ENCODE measurements at regions not wholly inside any gene's neighbourhood (a gene's known extent, or its start where the extent isn't known, plus 50 kb on each side); places are given as distances from the start of the nearest gene placed in this dataset.

DNA sequence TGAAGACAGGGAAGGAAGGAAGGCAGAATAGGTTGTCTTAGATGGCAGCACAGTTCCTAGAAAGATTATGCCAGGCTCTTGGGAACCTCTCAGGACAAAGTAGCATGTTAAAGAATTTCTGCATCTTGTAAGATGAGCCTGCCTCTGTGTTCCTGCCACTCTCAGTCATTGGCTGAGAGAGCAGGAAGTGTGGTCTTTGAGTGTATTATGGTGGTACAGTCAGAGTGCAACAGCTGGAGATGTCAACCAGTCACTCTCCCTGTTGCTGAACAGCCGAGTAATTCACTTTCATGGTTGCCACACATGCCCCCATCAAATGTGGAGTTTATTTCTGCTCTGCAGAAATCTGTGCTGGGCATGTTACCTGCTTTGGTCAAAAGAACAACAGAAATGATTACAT is 659.6 kb upstream of the RIOK2 start:
- TF ChIP-seq, protein P1, sequence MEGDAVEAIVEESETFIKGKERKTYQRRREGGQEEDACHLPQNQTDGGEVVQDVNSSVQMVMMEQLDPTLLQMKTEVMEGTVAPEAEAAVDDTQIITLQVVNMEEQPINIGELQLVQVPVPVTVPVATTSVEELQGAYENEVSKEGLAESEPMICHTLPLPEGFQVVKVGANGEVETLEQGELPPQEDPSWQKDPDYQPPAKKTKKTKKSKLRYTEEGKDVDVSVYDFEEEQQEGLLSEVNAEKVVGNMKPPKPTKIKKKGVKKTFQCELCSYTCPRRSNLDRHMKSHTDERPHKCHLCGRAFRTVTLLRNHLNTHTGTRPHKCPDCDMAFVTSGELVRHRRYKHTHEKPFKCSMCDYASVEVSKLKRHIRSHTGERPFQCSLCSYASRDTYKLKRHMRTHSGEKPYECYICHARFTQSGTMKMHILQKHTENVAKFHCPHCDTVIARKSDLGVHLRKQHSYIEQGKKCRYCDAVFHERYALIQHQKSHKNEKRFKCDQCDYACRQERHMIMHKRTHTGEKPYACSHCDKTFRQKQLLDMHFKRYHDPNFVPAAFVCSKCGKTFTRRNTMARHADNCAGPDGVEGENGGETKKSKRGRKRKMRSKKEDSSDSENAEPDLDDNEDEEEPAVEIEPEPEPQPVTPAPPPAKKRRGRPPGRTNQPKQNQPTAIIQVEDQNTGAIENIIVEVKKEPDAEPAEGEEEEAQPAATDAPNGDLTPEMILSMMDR (IDR thresholded peaks at IDR 0.05; ENCODE audit: insufficient read depth, low read depth, low read length) = no peak
- no peak for TF ChIP-seq EZH2 (IDR thresholded peaks at IDR 0.05; ENCODE audit: insufficient read depth, low read length)
- H3K27me3 Mint-ChIP-seq (ENCODE audit: low read depth, unreplicated experiment) = no peaks in the 10 kb centered on the region
- FAIRE-seq = no peak

DNA sequence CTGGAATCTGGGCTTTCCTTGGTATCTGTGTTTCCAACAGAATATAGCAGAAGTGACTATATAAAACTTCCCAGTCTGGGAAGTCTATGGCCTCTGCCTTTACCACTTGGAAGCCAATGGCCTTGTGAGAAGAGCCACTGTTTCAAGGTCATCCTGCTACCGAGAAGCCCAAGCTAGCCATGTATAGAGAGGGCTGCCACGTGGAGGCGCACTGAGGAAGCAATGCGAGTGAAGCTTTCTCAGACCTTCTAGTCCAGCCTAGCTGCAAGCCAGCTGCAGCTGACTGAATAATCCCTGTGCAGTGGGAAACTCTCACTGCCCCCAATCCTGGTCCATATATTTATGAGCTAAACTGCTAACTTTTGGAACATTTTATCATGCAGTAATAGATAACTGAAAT is 661.8 kb upstream of the RIOK2 start:
- no peak overlapping the region for H3K27ac ChIP-seq (ENCODE audit: low read depth, low read length)
- DNase-seq (ENCODE audit: low read depth) = no peak
- no peaks in the 10 kb centered on the region for H3K27me3 ChIP-seq (ENCODE audit: insufficient read depth, low read length)
- TF ChIP-seq, protein P1 (IDR thresholded peaks at IDR 0.05; ENCODE audit: insufficient read depth, low read depth, low read length) = no peak
- no peak for TF ChIP-seq EZH2 (IDR thresholded peaks at IDR 0.05; ENCODE audit: insufficient read depth, low read length)
- Mint-ChIP-seq H3K36me3 (ENCODE audit: low read depth, unreplicated experiment) (peaks cover 2% of the 10 kb centered on the region), H3K27ac (ENCODE audit: unreplicated experiment) (no peak overlapping the region), H3K4me1 (ENCODE audit: low read depth, unreplicated experiment) (peaks cover 8% of the 10 kb centered on the region), H3K9me3 (ENCODE audit: unreplicated experiment) (peaks cover 1% of the 10 kb centered on the region), H3K27me3 (ENCODE audit: low read depth, unreplicated experiment) (no peaks in the 10 kb centered on the region), H3K4me3 (ENCODE audit: unreplicated experiment) (no peak overlapping the region)
- no peak overlapping the region for H3K4me3 ChIP-seq (ENCODE audit: insufficient read depth, low read depth, low read length)
- H4K20me1 ChIP-seq (ENCODE audit: insufficient read depth, low read length) = no peaks in the 10 kb centered on the region
- H3K79me2 ChIP-seq (ENCODE audit: insufficient read depth, low read length) = no peaks in the 10 kb centered on the region
- H2AFZ ChIP-seq (ENCODE audit: low read depth, low read length) = no peak overlapping the region
- H3K9ac ChIP-seq (ENCODE audit: low read length) = no peak overlapping the region
- peaks cover 2% of the 10 kb centered on the region for H3K4me1 ChIP-seq (ENCODE audit: insufficient read depth, low read length)
- H3K36me3 ChIP-seq (ENCODE audit: insufficient read depth, low read length) = no peaks in the 10 kb centered on the region
- H3K9me3 ChIP-seq (ENCODE audit: insufficient read depth, low read depth, low read length) = no peaks in the 10 kb centered on the region
- no peak overlapping the region for H3K4me2 ChIP-seq (ENCODE audit: low read length)
- no peak for FAIRE-seq

More for the DNA sequence above, 659.6 kb upstream of the RIOK2 start:
- H4K20me1 ChIP-seq (ENCODE audit: insufficient read depth, low read length) = no peaks in the 10 kb centered on the region
- no peaks in the 10 kb centered on the region for H3K79me2 ChIP-seq (ENCODE audit: insufficient read depth, low read length)
- Mint-ChIP-seq H3K27ac (ENCODE audit: unreplicated experiment) (no peak overlapping the region), H3K4me3 (ENCODE audit: unreplicated experiment) (no peak overlapping the region), H3K36me3 (ENCODE audit: low read depth, unreplicated experiment) (peaks cover 2% of the 10 kb centered on the region), H3K9me3 (ENCODE audit: unreplicated experiment) (peaks cover 1% of the 10 kb centered on the region), H3K4me1 (ENCODE audit: low read depth, unreplicated experiment) (peaks cover 22% of the 10 kb centered on the region)
- no peak overlapping the region for H3K9ac ChIP-seq (ENCODE audit: low read length)
- no peak overlapping the region for H3K4me2 ChIP-seq (ENCODE audit: low read length)
- no peak overlapping the region for H3K27ac ChIP-seq (ENCODE audit: low read depth, low read length)
- peaks cover 20% of the 10 kb centered on the region for H3K4me1 ChIP-seq (ENCODE audit: insufficient read depth, low read length)
- H2AFZ ChIP-seq (ENCODE audit: low read depth, low read length) = no peak overlapping the region
- H3K36me3 ChIP-seq (ENCODE audit: insufficient read depth, low read length) = no peaks in the 10 kb centered on the region
- no peaks in the 10 kb centered on the region for H3K27me3 ChIP-seq (ENCODE audit: insufficient read depth, low read length)
- no peak for DNase-seq (ENCODE audit: low read depth)
- H3K4me3 ChIP-seq (ENCODE audit: insufficient read depth, low read depth, low read length) = no peak overlapping the region
- H3K9me3 ChIP-seq (ENCODE audit: insufficient read depth, low read depth, low read length) = no peaks in the 10 kb centered on the region

DNA sequence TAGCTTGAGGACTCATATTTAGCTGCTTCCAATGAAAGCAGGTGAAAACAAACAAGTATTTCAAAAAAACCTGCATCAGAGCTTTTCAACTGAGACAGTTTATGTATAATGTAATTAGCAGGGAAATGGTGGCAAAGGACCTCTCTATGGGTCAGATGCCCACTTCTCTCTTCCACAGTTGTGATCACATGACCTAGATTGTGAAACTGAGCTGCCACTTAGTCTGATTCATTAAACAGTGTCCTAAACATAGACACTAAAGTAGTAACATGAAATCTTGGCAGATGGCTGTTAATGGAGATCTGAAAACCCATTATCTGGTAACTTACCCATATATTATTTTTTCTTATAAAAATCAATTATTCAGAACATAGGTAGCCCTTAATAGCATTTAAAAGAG is 663.6 kb upstream of the RIOK2 start:
- no peaks in the 10 kb centered on the region for H3K9me3 ChIP-seq (ENCODE audit: insufficient read depth, low read depth, low read length)
- H3K79me2 ChIP-seq (ENCODE audit: insufficient read depth, low read length) = no peaks in the 10 kb centered on the region
- no peak overlapping the region for H3K4me3 ChIP-seq (ENCODE audit: insufficient read depth, low read depth, low read length)
- no peak overlapping the region for H3K27ac ChIP-seq (ENCODE audit: low read depth, low read length)
- TF ChIP-seq, protein P1 (IDR thresholded peaks at IDR 0.05; ENCODE audit: insufficient read depth, low read depth, low read length) = no peak
- no peak for TF ChIP-seq EZH2 (IDR thresholded peaks at IDR 0.05; ENCODE audit: insufficient read depth, low read length)
- H4K20me1 ChIP-seq (ENCODE audit: insufficient read depth, low read length) = no peaks in the 10 kb centered on the region
- H3K36me3 ChIP-seq (ENCODE audit: insufficient read depth, low read length) = no peaks in the 10 kb centered on the region
- no peak overlapping the region for H2AFZ ChIP-seq (ENCODE audit: low read depth, low read length)
- Mint-ChIP-seq H3K27ac (ENCODE audit: unreplicated experiment) (no peak overlapping the region), H3K36me3 (ENCODE audit: low read depth, unreplicated experiment) (peaks cover 2% of the 10 kb centered on the region), H3K4me1 (ENCODE audit: low read depth, unreplicated experiment) (no peaks in the 10 kb centered on the region), H3K9me3 (ENCODE audit: unreplicated experiment) (peaks cover 1% of the 10 kb centered on the region), H3K27me3 (ENCODE audit: low read depth, unreplicated experiment) (no peaks in the 10 kb centered on the region), H3K4me3 (ENCODE audit: unreplicated experiment) (no peak overlapping the region)
- no peak for FAIRE-seq
- H3K4me2 ChIP-seq (ENCODE audit: low read length) = no peak overlapping the region
- H3K9ac ChIP-seq (ENCODE audit: low read length) = no peak overlapping the region
- no peaks in the 10 kb centered on the region for H3K4me1 ChIP-seq (ENCODE audit: insufficient read depth, low read length)
- no peak for DNase-seq (ENCODE audit: low read depth)
- no peaks in the 10 kb centered on the region for H3K27me3 ChIP-seq (ENCODE audit: insufficient read depth, low read length)
